H9 (cell line): ENCODE measurements at regions not wholly inside any gene's neighbourhood (a gene's known extent, or its start where the extent isn't known, plus 50 kb on each side); places are given as distances from the start of the nearest gene placed in this dataset.

Source experiments
- DNase-seq: peaks from one replicate; pipeline ENCODE4 v3.0.0-alpha.2; 2017
- H2AFZ ChIP-seq: one replicate; pipeline ENCODE4 v1.6.1; 2013; ENCODE audit warnings: mild to moderate bottlenecking, low read length, control low read depth, moderate library complexity
- H2AK5ac ChIP-seq: 2 replicates; pipeline ENCODE4 v1.6.1; 2013; ENCODE audit warnings: low read length, control low read depth, mixed read lengths; ENCODE audit not compliant: insufficient read length
- H2BK120ac ChIP-seq: one replicate; pipeline ENCODE4 v1.6.1; 2013; ENCODE audit warnings: low read depth, mild to moderate bottlenecking, low read length, control low read depth, inconsistent platforms; ENCODE audit not compliant: poor library complexity, severe bottlenecking
- H2BK12ac ChIP-seq: 2 replicates; pipeline ENCODE4 v1.6.1; 2013; ENCODE audit warnings: low read length, control low read depth, mixed read lengths, low read depth; ENCODE audit not compliant: insufficient read length
- H2BK15ac ChIP-seq: 2 replicates; pipeline ENCODE4 v1.6.1; 2013; ENCODE audit warnings: low read depth, low read length, control low read depth
- H2BK20ac ChIP-seq: one replicate; pipeline ENCODE4 v1.6.1; 2013; ENCODE audit warnings: low read depth, mild to moderate bottlenecking, low read length, control low read depth, inconsistent platforms; ENCODE audit not compliant: poor library complexity, severe bottlenecking
- H2BK5ac ChIP-seq: 2 replicates; pipeline ENCODE4 v1.6.1; 2013; ENCODE audit warnings: low read length, control low read depth, mixed read lengths; ENCODE audit not compliant: insufficient read length
- H3K14ac ChIP-seq: 2 replicates; pipeline ENCODE4 v1.6.1; 2013; ENCODE audit warnings: low read length, control low read depth; ENCODE audit not compliant: insufficient read depth
- H3K18ac ChIP-seq: 2 replicates; pipeline ENCODE4 v1.6.1; 2013; ENCODE audit warnings: low read depth, mild to moderate bottlenecking, mixed read lengths, low read length, control low read depth; ENCODE audit not compliant: insufficient read length
- H3K23ac ChIP-seq: 2 replicates; pipeline ENCODE4 v1.6.1; 2013; ENCODE audit warnings: low read length, control low read depth, mixed read lengths, low read depth; ENCODE audit not compliant: insufficient read length
- H3K23me2 ChIP-seq: 2 replicates; pipeline ENCODE4 v1.6.1; 2013; ENCODE audit warnings: low read depth, mild to moderate bottlenecking, mixed read lengths, low read length, control low read depth; ENCODE audit not compliant: insufficient read length, poor library complexity, severe bottlenecking
- H3K27ac ChIP-seq: 2 replicates; pipeline ENCODE4 v1.5.1; 2013; ENCODE audit warnings: low read length, control low read depth, mixed read lengths, low read depth; ENCODE audit not compliant: insufficient read length
- H3K27me3 ChIP-seq: 2 replicates; pipeline ENCODE4 v1.6.1; 2013; ENCODE audit warnings: low read length, control low read depth, inconsistent platforms; ENCODE audit not compliant: insufficient read depth
- H3K4ac ChIP-seq: 2 replicates; pipeline ENCODE4 v1.6.1; 2013; ENCODE audit warnings: low read depth, mild to moderate bottlenecking, control low read depth, inconsistent platforms, low read length, moderate library complexity
- H3K4me1 ChIP-seq: 2 replicates; pipeline ENCODE4 v1.6.1; 2013; ENCODE audit warnings: low read length, control low read depth, inconsistent platforms; ENCODE audit not compliant: insufficient read depth
- H3K4me2 ChIP-seq: 2 replicates; pipeline ENCODE4 v1.6.1; 2013; ENCODE audit warnings: low read length, control low read depth, mixed read lengths; ENCODE audit not compliant: insufficient read length, insufficient read depth
- H3K56ac ChIP-seq: 2 replicates; pipeline ENCODE4 v1.6.1; 2013; ENCODE audit warnings: low read depth, mild to moderate bottlenecking, mixed read lengths, low read length, control low read depth; ENCODE audit not compliant: insufficient read length
- H3K79me1 ChIP-seq: 2 replicates; pipeline ENCODE4 v1.6.1; 2013; ENCODE audit warnings: low read depth, mild to moderate bottlenecking, moderate library complexity, low read length, control low read depth, inconsistent platforms; ENCODE audit not compliant: insufficient read depth, poor library complexity, severe bottlenecking
- H3K79me2 ChIP-seq: 2 replicates; pipeline ENCODE4 v1.6.1; 2013; ENCODE audit warnings: low read length, control low read depth, inconsistent platforms; ENCODE audit not compliant: insufficient read depth
- H3K9ac ChIP-seq: 2 replicates; pipeline ENCODE4 v1.6.1; 2013; ENCODE audit warnings: low read length, control low read depth, mixed read lengths; ENCODE audit not compliant: insufficient read length; ENCODE audit errors: extremely low read depth
- H3K9me3 ChIP-seq: one replicate; pipeline ENCODE4 v1.6.1; 2013; ENCODE audit warnings: low read depth, low read length, inconsistent platforms; ENCODE audit not compliant: control insufficient read depth
- H3T11ph ChIP-seq: one replicate; pipeline ENCODE4 v1.6.1; 2013; ENCODE audit warnings: mild to moderate bottlenecking, low read length, control low read depth, inconsistent platforms
- H4K20me1 ChIP-seq: one replicate; pipeline ENCODE4 v1.6.1; 2013; ENCODE audit not compliant: control insufficient read depth, insufficient read length, insufficient read depth
- H4K5ac ChIP-seq: 2 replicates; pipeline ENCODE4 v1.6.1; 2013; ENCODE audit warnings: low read depth, mild to moderate bottlenecking, mixed read lengths, low read length, control low read depth; ENCODE audit not compliant: insufficient read length
- H4K8ac ChIP-seq: replicated peaks from 2 replicates; pipeline ENCODE4 v1.6.1; 2013; ENCODE audit warnings: low read length, control low read depth, mixed read lengths, low read depth; ENCODE audit not compliant: insufficient read length
- H4K91ac ChIP-seq: 2 replicates; pipeline ENCODE4 v1.6.1; 2013; ENCODE audit warnings: low read depth, mild to moderate bottlenecking, moderate library complexity, mixed read lengths, low read length, control low read depth; ENCODE audit not compliant: insufficient read length
- H3K27ac Mint-ChIP-seq, 3 experiments: 2 replicates in 2 of 3; 3 replicates in 1 of 3; pipeline ENCODE4 v1.8.0; 2020 to 2021; ENCODE audit warnings: mixed read lengths in 3 of 3, mild to moderate bottlenecking in 1 of 3, moderate library complexity in 1 of 3
- H3K27me3 Mint-ChIP-seq: 2 replicates; pipeline ENCODE4 v1.8.0; 2021; ENCODE audit warnings: low read depth, mild to moderate bottlenecking, moderate library complexity, mixed read lengths
- H3K36me3 Mint-ChIP-seq, 3 experiments: 2 replicates in 2 of 3; 3 replicates in 1 of 3; pipeline ENCODE4 v1.8.0; 2020 to 2021; ENCODE audit warnings: low read depth in 3 of 3, mixed read lengths in 3 of 3; ENCODE audit not compliant: insufficient read depth in 1 of 3
- H3K4me1 Mint-ChIP-seq, 2 experiments: 2 replicates each; pipeline ENCODE4 v1.8.0; 2020; ENCODE audit warnings: mixed read lengths in 2 of 2
- H3K4me3 Mint-ChIP-seq, 2 experiments: 2 replicates in 1 of 2; 3 replicates in 1 of 2; pipeline ENCODE4 v1.8.0; 2020 to 2021; ENCODE audit warnings: mild to moderate bottlenecking in 2 of 2, mixed read lengths in 2 of 2, moderate library complexity in 1 of 2
- H3K9me3 Mint-ChIP-seq, 2 experiments: 2 replicates in 1 of 2; 3 replicates in 1 of 2; pipeline ENCODE4 v1.8.0; 2020; ENCODE audit warnings: mild to moderate bottlenecking in 2 of 2, mixed read lengths in 2 of 2, moderate library complexity in 1 of 2
- WGBS: extraction: QIAGEN DNeasy Blood & Tissue Kit; methylation state at CpG from one replicate; pipeline ENCODE4 v1.1.7; 2013; ENCODE audit warnings: missing lambda C conversion rate, low lambda C conversion rate, mixed read lengths; ENCODE audit not compliant: insufficient read length; ENCODE audit errors: extremely low coverage; 5-methylcytosine and 5-hydroxymethylcytosine counted together
- TF ChIP-seq, protein P1 (sequence below): fragments of 200-600 bp; sonication (generic); conservative IDR thresholded peaks from 3 replicates; pipeline ENCODE4 v1.8.0; 2021; ENCODE audit warnings: antibody characterized with exemption, mild to moderate bottlenecking

DNA sequence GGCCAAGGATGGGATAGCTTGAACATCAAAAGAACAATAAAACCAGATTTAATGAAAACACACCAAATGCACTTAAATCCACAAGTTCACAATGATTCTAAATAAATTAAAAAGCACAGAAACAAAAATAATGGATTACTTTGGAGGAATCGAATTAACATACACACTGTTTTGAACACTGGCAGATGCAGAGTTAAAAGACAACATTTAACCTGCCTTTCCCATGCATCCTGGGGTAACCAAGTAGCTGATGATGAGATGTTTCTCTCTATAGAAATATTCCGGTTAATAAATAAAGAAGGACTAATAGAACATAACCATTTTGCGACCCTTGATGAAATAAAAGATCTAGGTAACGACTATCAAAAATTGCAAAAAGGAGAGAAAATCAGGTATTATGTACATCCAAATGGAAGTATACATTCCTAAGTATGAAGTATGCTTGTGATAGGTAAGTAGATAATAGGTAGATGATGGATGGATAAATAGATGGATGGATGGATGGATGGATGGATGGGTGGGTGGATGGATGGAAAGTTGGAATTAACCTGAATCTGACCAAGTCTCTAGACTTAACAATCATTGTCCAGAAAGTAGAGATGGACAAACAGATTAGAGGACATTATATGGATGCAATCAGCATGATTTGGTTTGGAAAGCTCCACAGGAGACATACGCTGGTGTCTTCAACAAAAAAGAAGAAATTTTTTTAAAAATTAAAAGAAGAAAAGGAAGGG is 57.4 kb upstream of the MYCN start:
- Histone ChIP-seq H3K9ac (no peak overlapping the region), H3K4ac (no peak overlapping the region), H3K79me1 (no peaks in the 10 kb centered on the region), H3T11ph (no peak overlapping the region), H3K14ac (no peak overlapping the region), H4K5ac (no peak overlapping the region), H3K4me1 (no peaks in the 10 kb centered on the region), H2BK120ac (no peak overlapping the region), H3K18ac (no peak overlapping the region), H2BK20ac (no peak overlapping the region), H4K8ac (no peak overlapping the region), H3K56ac (no peak overlapping the region), H2AK5ac (no peak overlapping the region), H2BK15ac (no peak overlapping the region), H3K9me3 (no peaks in the 10 kb centered on the region), H3K27ac (no peak overlapping the region), H4K20me1 (no peaks in the 10 kb centered on the region), H3K79me2 (no peaks in the 10 kb centered on the region), H4K91ac (no peak overlapping the region), H3K23me2 (no peaks in the 10 kb centered on the region), H3K4me2 (no peak overlapping the region), H3K27me3 (no peaks in the 10 kb centered on the region), H2AFZ (no peak overlapping the region), H2BK12ac (no peak overlapping the region), H3K23ac (no peak overlapping the region), H2BK5ac (no peak overlapping the region)
- Mint-ChIP-seq H3K4me1 (peaks cover 4 to 12% of the 10 kb centered on the region in 2 experiments), H3K9me3 (peaks cover 2 to 6% of the 10 kb centered on the region in 2 experiments; a peak in 3 of 5 replicates), H3K4me3 (no peak overlapping the region), H3K27me3 (no peaks in the 10 kb centered on the region), H3K27ac (no peak overlapping the region), H3K36me3 (no peaks in the 10 kb centered on the region)
- no peak for DNase-seq
- TF ChIP-seq, protein P1, sequence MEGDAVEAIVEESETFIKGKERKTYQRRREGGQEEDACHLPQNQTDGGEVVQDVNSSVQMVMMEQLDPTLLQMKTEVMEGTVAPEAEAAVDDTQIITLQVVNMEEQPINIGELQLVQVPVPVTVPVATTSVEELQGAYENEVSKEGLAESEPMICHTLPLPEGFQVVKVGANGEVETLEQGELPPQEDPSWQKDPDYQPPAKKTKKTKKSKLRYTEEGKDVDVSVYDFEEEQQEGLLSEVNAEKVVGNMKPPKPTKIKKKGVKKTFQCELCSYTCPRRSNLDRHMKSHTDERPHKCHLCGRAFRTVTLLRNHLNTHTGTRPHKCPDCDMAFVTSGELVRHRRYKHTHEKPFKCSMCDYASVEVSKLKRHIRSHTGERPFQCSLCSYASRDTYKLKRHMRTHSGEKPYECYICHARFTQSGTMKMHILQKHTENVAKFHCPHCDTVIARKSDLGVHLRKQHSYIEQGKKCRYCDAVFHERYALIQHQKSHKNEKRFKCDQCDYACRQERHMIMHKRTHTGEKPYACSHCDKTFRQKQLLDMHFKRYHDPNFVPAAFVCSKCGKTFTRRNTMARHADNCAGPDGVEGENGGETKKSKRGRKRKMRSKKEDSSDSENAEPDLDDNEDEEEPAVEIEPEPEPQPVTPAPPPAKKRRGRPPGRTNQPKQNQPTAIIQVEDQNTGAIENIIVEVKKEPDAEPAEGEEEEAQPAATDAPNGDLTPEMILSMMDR, result no peak
- WGBS, result no CpG with 5 or more reads among the region's 5 CpGs
